Fibroblast of peridontal ligament (primary cell): ENCODE measurements at regions not wholly inside any gene's neighbourhood (a gene's known extent, or its start where the extent isn't known, plus 50 kb on each side); places are given as distances from the start of the nearest gene placed in this dataset.

Source experiments
- DNase-seq: peaks from one replicate; pipeline ENCODE4 v3.0.0-alpha.2; 2010; ENCODE audit errors: extremely low read depth

DNA sequence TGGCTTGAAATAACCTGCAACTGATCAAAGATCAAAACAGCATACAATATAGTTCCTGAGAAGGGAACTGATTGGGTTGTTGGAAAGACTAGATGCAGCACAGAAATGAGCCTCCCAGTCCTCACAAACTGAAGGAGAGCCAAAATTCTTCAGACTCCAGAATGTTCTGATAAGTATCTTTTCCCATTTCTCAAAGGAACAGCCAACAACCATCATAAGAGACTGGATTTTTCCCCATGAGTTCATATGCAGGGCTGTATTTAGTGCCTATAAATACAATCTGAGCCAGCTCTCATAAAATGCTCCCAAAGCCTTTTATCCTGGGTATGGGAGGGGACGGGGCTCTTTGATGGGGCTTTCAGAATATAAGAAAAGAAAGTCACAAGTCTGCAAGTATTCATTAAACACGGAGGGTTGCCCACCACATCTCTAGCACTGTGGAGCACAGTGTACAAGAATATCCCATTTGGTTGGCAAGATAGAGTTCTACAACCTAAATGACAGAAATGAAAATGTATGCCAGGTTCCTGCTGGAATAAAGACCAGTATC lies 50.7 kb upstream of the LYVE1 start:
- no peak for DNase-seq

DNA sequence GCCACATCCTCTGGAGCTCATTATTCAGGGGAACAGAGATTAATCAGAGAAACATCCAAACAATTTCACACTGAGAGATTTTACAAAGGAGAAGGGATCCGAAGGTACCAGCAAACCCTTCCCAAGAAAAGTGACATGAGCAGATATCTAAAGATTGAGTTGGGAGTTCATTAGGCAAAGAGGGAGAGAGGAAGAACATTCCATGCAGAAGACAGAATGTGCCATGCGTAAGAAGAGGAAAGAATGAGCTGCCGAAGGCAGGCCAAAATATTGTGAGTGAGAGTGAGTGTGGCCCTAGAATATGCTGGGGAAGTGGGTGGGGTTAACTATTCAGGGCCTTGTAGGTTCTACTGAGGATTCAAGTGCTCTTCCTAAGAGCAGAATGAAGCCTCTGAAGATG lies 50.0 kb upstream of the LYVE1 start:
- no peak for DNase-seq
